Astrocyte (in vitro differentiated cells and primary cell): ENCODE measurements at regions not wholly inside any gene's neighbourhood (a gene's known extent, or its start where the extent isn't known, plus 50 kb on each side); places are given as distances from the start of the nearest gene placed in this dataset.

Source experiments
- DNase-seq: peaks from one replicate; pipeline ENCODE4 v3.0.0-alpha.2; 2010; ENCODE audit warnings: low read depth
- FAIRE-seq: peaks from 2 replicates; lab custom pipeline; 2011; peaks lifted over from hg19 to GRCh38; lab: Jason Lieb, UNC
- H2AFZ ChIP-seq: 2 replicates; pipeline ENCODE4 v1.6.0; 2012; ENCODE audit warnings: low read depth, low read length, inconsistent platforms
- H3K27ac ChIP-seq: 2 replicates; pipeline ENCODE4 v1.5.1; 2011; ENCODE audit warnings: low read depth, low read length, inconsistent platforms
- H3K27me3 ChIP-seq: 2 replicates; pipeline ENCODE4 v1.6.0; 2011; ENCODE audit warnings: low read length, inconsistent platforms; ENCODE audit not compliant: insufficient read depth
- H3K36me3 ChIP-seq: 2 replicates; pipeline ENCODE4 v1.5.1; 2011; ENCODE audit warnings: low read length, inconsistent platforms; ENCODE audit not compliant: insufficient read depth
- H3K4me1 ChIP-seq: 2 replicates; pipeline ENCODE4 v1.5.1; 2011; ENCODE audit warnings: low read length, inconsistent platforms; ENCODE audit not compliant: insufficient read depth
- H3K4me2 ChIP-seq: 2 replicates; pipeline ENCODE4 v1.6.0; 2012; ENCODE audit warnings: low read length, inconsistent platforms
- H3K4me3 ChIP-seq: 2 replicates; pipeline ENCODE4 v1.5.1; 2011; ENCODE audit warnings: low read depth, mild to moderate bottlenecking, low read length, inconsistent platforms; ENCODE audit not compliant: insufficient read depth
- H3K79me2 ChIP-seq: 2 replicates; pipeline ENCODE4 v1.6.0; 2012; ENCODE audit warnings: mild to moderate bottlenecking, low read length, inconsistent platforms; ENCODE audit not compliant: insufficient read depth
- H3K9ac ChIP-seq: 2 replicates; pipeline ENCODE4 v1.6.0; 2012; ENCODE audit warnings: mild to moderate bottlenecking, low read length, inconsistent platforms
- H3K9me3 ChIP-seq: 2 replicates; pipeline ENCODE4 v1.5.1; 2012; ENCODE audit warnings: low read depth, mild to moderate bottlenecking, low read length, inconsistent platforms; ENCODE audit not compliant: insufficient read depth
- H4K20me1 ChIP-seq: 2 replicates; pipeline ENCODE4 v1.6.0; 2012; ENCODE audit warnings: low read length, inconsistent platforms; ENCODE audit not compliant: insufficient read depth
- H3K27ac Mint-ChIP-seq: one replicate; pipeline ENCODE4 v1.8.0; 2021; ENCODE audit warnings: mild to moderate bottlenecking, mixed read lengths; ENCODE audit not compliant: unreplicated experiment
- H3K27me3 Mint-ChIP-seq: one replicate; pipeline ENCODE4 v1.8.0; 2021; ENCODE audit warnings: low read depth, mixed read lengths; ENCODE audit not compliant: unreplicated experiment
- H3K36me3 Mint-ChIP-seq: one replicate; pipeline ENCODE4 v1.8.0; 2021; ENCODE audit warnings: low read depth, mixed read lengths; ENCODE audit not compliant: unreplicated experiment
- H3K4me1 Mint-ChIP-seq: one replicate; pipeline ENCODE4 v1.8.0; 2021; ENCODE audit warnings: low read depth, mixed read lengths; ENCODE audit not compliant: unreplicated experiment
- H3K4me3 Mint-ChIP-seq: one replicate; pipeline ENCODE4 v1.8.0; 2021; ENCODE audit warnings: mild to moderate bottlenecking, moderate library complexity, mixed read lengths; ENCODE audit not compliant: unreplicated experiment
- H3K9me3 Mint-ChIP-seq: one replicate; pipeline ENCODE4 v1.8.0; 2021; ENCODE audit warnings: mild to moderate bottlenecking, mixed read lengths; ENCODE audit not compliant: unreplicated experiment
- CTCF ChIP-seq: IDR thresholded peaks from 2 replicates; pipeline ENCODE4 v1.5.1; 2011; ENCODE audit warnings: low read depth, mild to moderate bottlenecking, inconsistent platforms, low read length, moderate library complexity; ENCODE audit not compliant: insufficient read depth
- EZH2 ChIP-seq: IDR thresholded peaks from 2 replicates; pipeline ENCODE4 v1.6.1; 2012; ENCODE audit warnings: mild to moderate bottlenecking, low read length, inconsistent platforms; ENCODE audit not compliant: insufficient read depth

- Mint-ChIP-seq H3K4me3 (no peak overlapping the region), H3K36me3 (no peaks in the 10 kb centered on the region), H3K4me1 (peaks cover 20% of the 10 kb centered on the region), H3K27me3 (no peaks in the 10 kb centered on the region), H3K27ac (no peak overlapping the region), H3K9me3 (no peaks in the 10 kb centered on the region)
- H3K4me1 ChIP-seq: peaks cover 5% of the 10 kb centered on the region
- H2AFZ ChIP-seq: no peak overlapping the region
- no peak overlapping the region for H3K4me3 ChIP-seq
- H3K27ac ChIP-seq: no peak overlapping the region
- H3K4me2 ChIP-seq: no peak overlapping the region
- H3K36me3 ChIP-seq: no peaks in the 10 kb centered on the region
- DNase-seq (no peak), FAIRE-seq (no peak)
- H3K9me3 ChIP-seq: no peaks in the 10 kb centered on the region
- H3K9ac ChIP-seq: no peak overlapping the region
- H3K79me2 ChIP-seq: no peaks in the 10 kb centered on the region
- TF ChIP-seq CTCF: no peak
- no peaks in the 10 kb centered on the region for H3K27me3 ChIP-seq
- H4K20me1 ChIP-seq: no peaks in the 10 kb centered on the region
These were observed 57.1 kb upstream of the GUCY1A1 start for GRCh38 chr4:155609455-155610059.

GRCh38 chr4:155608225-155608885, 58.3 kb upstream of the GUCY1A1 start:
- H3K4me2 ChIP-seq: no peak overlapping the region
- no peaks in the 10 kb centered on the region for H3K27me3 ChIP-seq
- no peak overlapping the region for H3K4me3 Mint-ChIP-seq
- no peak overlapping the region for H3K9ac ChIP-seq
- H3K4me3 ChIP-seq: no peak overlapping the region
- H3K9me3 Mint-ChIP-seq: no peaks in the 10 kb centered on the region
- no peak for DNase-seq
- no peak overlapping the region for H3K27ac ChIP-seq
- no peaks in the 10 kb centered on the region for H3K79me2 ChIP-seq
- H2AFZ ChIP-seq: no peak overlapping the region
- no peaks in the 10 kb centered on the region for H3K36me3 ChIP-seq
- H3K4me1 Mint-ChIP-seq: peaks cover 24% of the 10 kb centered on the region
- FAIRE-seq: no peak
- H3K36me3 Mint-ChIP-seq: no peaks in the 10 kb centered on the region
- H3K4me1 ChIP-seq: peaks cover 5% of the 10 kb centered on the region
- H4K20me1 ChIP-seq: no peaks in the 10 kb centered on the region
- no peaks in the 10 kb centered on the region for H3K9me3 ChIP-seq
- no peaks in the 10 kb centered on the region for H3K27me3 Mint-ChIP-seq
- peak overlapping the region; percentile 76 for H3K27ac Mint-ChIP-seq
- TF ChIP-seq CTCF (no peak), EZH2 (no peak)

- H3K4me3 ChIP-seq: no peak overlapping the region
- H3K9ac ChIP-seq: no peak overlapping the region
- no peak overlapping the region for H3K4me2 ChIP-seq
- H4K20me1 ChIP-seq: no peaks in the 10 kb centered on the region
- Mint-ChIP-seq H3K4me3 (no peak overlapping the region), H3K9me3 (no peaks in the 10 kb centered on the region), H3K4me1 (peaks cover 31% of the 10 kb centered on the region), H3K36me3 (no peaks in the 10 kb centered on the region), H3K27ac (no peak overlapping the region), H3K27me3 (no peaks in the 10 kb centered on the region)
- peaks cover 5% of the 10 kb centered on the region for H3K4me1 ChIP-seq
- no peak overlapping the region for H3K27ac ChIP-seq
- DNase-seq (no peak), FAIRE-seq (peak; percentile 34)
- H2AFZ ChIP-seq: no peak overlapping the region
- no peak for TF ChIP-seq CTCF
- no peak for TF ChIP-seq EZH2
- no peaks in the 10 kb centered on the region for H3K9me3 ChIP-seq
- no peaks in the 10 kb centered on the region for H3K79me2 ChIP-seq
- no peaks in the 10 kb centered on the region for H3K27me3 ChIP-seq
- H3K36me3 ChIP-seq: no peaks in the 10 kb centered on the region
These were observed 59.2 kb upstream of the GUCY1A1 start for GRCh38 chr4:155607481-155607880.
